ENCODE measurements at regions not wholly inside any gene's neighbourhood (a gene's known extent, or its start where the extent isn't known, plus 50 kb on each side); places are given as distances from the start of the nearest gene placed in this dataset.

DNA sequence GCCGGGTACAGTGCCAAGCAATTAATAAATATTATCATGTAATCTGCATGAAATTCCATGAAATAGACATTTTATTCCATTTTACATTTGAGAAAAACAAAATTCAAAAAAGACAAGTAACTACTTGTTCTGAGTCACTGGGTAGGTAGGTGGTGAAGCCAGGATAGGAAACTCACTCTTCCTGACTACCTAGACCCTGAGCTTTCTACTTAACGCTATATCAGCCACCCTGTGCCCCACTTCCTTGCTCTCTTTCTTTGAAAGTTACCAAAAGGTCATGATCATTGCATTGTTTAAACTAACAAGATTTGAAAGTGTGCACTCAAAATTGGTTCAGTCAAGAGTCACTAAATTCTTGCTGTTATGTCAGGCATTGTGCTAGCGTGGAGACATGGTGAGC, 235.7 kb downstream of the CD83 start:
- ChIA-PET POLR2A (no interaction called here), CTCF (interaction anchor here (0.7 kb wide), 1 partner anchor 53 kb away, joined by 3 read pairs; no protein-coding TSS in a partner anchor)

DNA sequence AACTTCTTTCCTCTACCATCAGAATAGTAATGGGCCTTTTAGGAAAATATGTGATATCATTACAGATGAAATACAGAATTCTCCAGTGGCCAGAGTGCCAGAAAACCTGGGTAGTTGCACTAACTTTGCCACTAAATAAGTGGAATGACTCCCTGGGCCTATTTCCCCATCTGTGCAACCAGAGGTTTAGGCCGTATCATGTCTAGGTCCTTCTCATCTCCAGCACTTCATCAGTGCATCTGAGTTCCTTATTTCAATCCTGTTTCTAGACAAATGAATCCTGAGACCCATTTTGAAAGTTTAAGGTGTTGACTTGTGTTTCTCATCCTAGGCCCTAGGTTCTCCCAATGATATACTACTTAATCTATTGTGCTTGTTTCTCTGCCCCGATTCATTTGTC, 236.2 kb downstream of the CD83 start:
- no peaks in the 10 kb centered on the region for H3K9me2 ChIP-seq
- no peaks in the 10 kb centered on the region for H3K36me3 ChIP-seq (replicated peaks in 1 of 2; ENCODE audit: control insufficient read depth in 1 of 2, insufficient read depth in 2 of 2, low read length in 1 of 2)
- ChIA-PET CTCF (no interaction called here), POLR2A (no interaction called here)
- no peak overlapping the region for H3K4me2 ChIP-seq
- H3F3A ChIP-seq (replicated peaks; ENCODE audit: insufficient read depth) = no peaks in the 10 kb centered on the region
- no peak overlapping the region for H2AFZ ChIP-seq (ENCODE audit: low read depth)
- H3K4me1 ChIP-seq (ENCODE audit: control insufficient read depth in 1 of 2, insufficient read depth in 2 of 2, low read depth in 1 of 2, low read length in 1 of 2) = no peaks in the 10 kb centered on the region
- H3K9ac ChIP-seq = no peak overlapping the region
- no peak overlapping the region for H3K27ac ChIP-seq (ENCODE audit: low read depth in 2 of 2, low read length in 1 of 2)
- no peaks in the 10 kb centered on the region for H3K9me3 ChIP-seq
- WGBS (ENCODE audit: low lambda C conversion rate) = 49% methylated on average over 2 of the region's 2 CpGs
- no peaks in the 10 kb centered on the region for H4K20me1 ChIP-seq (ENCODE audit: insufficient read depth)
- no peak overlapping the region for H3K4me3 ChIP-seq (ENCODE audit: low read depth in 2 of 2, low read length in 1 of 2)
- no peaks in the 10 kb centered on the region for H3K79me2 ChIP-seq (ENCODE audit: insufficient read depth)
- TF ChIP-seq YY1 (IDR thresholded peaks at IDR 0.05; ENCODE audit: low read depth) = no peak
- no peak for TF ChIP-seq NFIC (IDR thresholded peaks at IDR 0.05; ENCODE audit: borderline replicate concordance)
- TF ChIP-seq EP300 (IDR thresholded peaks at IDR 0.05; ENCODE audit: borderline replicate concordance in 1 of 2, low read depth in 1 of 2, low read length in 1 of 2) = no peak
- TF ChIP-seq GATA2 (CRISPR knock-in tag; IDR thresholded peaks at IDR 0.05) = no peak
- DNase-seq = no peak
- no peaks in the 10 kb centered on the region for H3K27me3 ChIP-seq (ENCODE audit: insufficient read depth)

More for the DNA sequence above, 235.7 kb downstream of the CD83 start:
- Histone ChIP-seq H3K4me3 (ENCODE audit: low read depth in 2 of 2, low read length in 1 of 2) (no peak overlapping the region), H3K4me1 (ENCODE audit: control insufficient read depth in 1 of 2, insufficient read depth in 2 of 2, low read depth in 1 of 2, low read length in 1 of 2) (no peaks in the 10 kb centered on the region), H3K27ac (ENCODE audit: low read depth in 2 of 2, low read length in 1 of 2) (no peak overlapping the region), H3K9me2 (no peaks in the 10 kb centered on the region), H3K4me2 (no peak overlapping the region), H2AFZ (ENCODE audit: low read depth) (no peak overlapping the region), H3K9ac (no peak overlapping the region), H3K27me3 (ENCODE audit: insufficient read depth) (no peaks in the 10 kb centered on the region), H3K9me3 (no peaks in the 10 kb centered on the region), H3K79me2 (ENCODE audit: insufficient read depth) (no peaks in the 10 kb centered on the region), H3F3A (replicated peaks; ENCODE audit: insufficient read depth) (no peaks in the 10 kb centered on the region), H4K20me1 (ENCODE audit: insufficient read depth) (no peaks in the 10 kb centered on the region), H3K36me3 (replicated peaks in 1 of 2; ENCODE audit: control insufficient read depth in 1 of 2, insufficient read depth in 2 of 2, low read length in 1 of 2) (no peaks in the 10 kb centered on the region)
- DNase-seq = no peak
- WGBS (ENCODE audit: low lambda C conversion rate) = 32% methylated on average over 3 of the region's 3 CpGs
- TF ChIP-seq RAD21 (IDR thresholded peaks at IDR 0.05; ENCODE audit: low read length) (no peak), FOXJ3 (CRISPR knock-in tag; IDR thresholded peaks at IDR 0.05) (no peak), GABPA (IDR thresholded peaks at IDR 0.05; ENCODE audit: low read depth) (no peak)

DNA sequence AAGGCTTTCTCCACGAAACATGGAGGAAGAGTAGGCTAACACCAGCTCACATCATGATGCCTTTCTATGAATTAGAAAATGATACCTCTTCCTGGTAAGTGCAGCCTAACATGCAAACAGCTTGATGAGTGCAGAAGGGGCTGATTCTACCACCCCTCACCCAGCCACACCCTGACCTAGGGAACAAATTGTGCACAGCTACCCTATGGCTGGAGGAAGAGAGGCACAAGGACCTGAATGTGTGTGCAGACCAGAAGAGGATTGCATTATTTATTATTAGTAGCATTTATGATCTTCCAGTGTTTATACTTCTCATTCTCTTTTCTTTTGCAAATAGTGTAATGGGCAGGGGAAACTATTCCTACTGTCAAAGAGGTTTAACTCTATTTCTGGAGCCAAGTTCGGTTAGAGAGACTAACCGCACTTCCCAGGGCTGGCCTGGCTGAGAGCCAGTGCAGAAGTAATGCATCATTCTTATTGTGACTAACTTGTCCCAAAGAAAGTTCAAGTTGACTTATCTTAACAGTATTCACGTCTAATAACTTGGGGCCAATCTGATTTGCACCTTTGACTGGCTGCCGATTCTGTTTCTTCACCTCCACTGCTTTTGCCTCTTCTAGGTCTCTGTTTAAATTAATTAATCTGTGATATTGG, 237.5 kb downstream of the CD83 start:
- Histone ChIP-seq H4K20me1 (ENCODE audit: insufficient read depth) (no peaks in the 10 kb centered on the region), H3K36me3 (replicated peaks in 1 of 2; ENCODE audit: control insufficient read depth in 1 of 2, insufficient read depth in 2 of 2, low read length in 1 of 2) (no peaks in the 10 kb centered on the region), H3K79me2 (ENCODE audit: insufficient read depth) (no peaks in the 10 kb centered on the region), H3K9me2 (no peaks in the 10 kb centered on the region), H3K4me3 (ENCODE audit: low read depth in 2 of 2, low read length in 1 of 2) (no peak overlapping the region), H3K4me1 (ENCODE audit: control insufficient read depth in 1 of 2, insufficient read depth in 2 of 2, low read depth in 1 of 2, low read length in 1 of 2) (no peaks in the 10 kb centered on the region), H3K4me2 (no peak overlapping the region), H3K27ac (ENCODE audit: low read depth in 2 of 2, low read length in 1 of 2) (no peak overlapping the region), H3F3A (replicated peaks; ENCODE audit: insufficient read depth) (no peaks in the 10 kb centered on the region), H3K27me3 (ENCODE audit: insufficient read depth) (no peaks in the 10 kb centered on the region), H3K9ac (no peak overlapping the region), H2AFZ (ENCODE audit: low read depth) (no peak overlapping the region), H3K9me3 (no peaks in the 10 kb centered on the region)
- TF ChIP-seq TAF1 (IDR thresholded peaks at IDR 0.05; ENCODE audit: borderline replicate concordance, low read depth, low read length) (no peak), MXI1 (IDR thresholded peaks at IDR 0.05; ENCODE audit: low read depth, low read length) (no peak), EZH2phosphoT487 (IDR thresholded peaks at IDR 0.05; ENCODE audit: borderline replicate concordance, low read depth) (no peak), GATA2 (CRISPR knock-in tag; IDR thresholded peaks at IDR 0.05) (no peak), EP300 (IDR thresholded peaks at IDR 0.05; ENCODE audit: borderline replicate concordance in 1 of 2, low read depth in 1 of 2, low read length in 1 of 2) (no peak), GABPA (IDR thresholded peaks at IDR 0.05; ENCODE audit: low read depth) (no peak)
- TF ChIP-seq, protein P1, sequence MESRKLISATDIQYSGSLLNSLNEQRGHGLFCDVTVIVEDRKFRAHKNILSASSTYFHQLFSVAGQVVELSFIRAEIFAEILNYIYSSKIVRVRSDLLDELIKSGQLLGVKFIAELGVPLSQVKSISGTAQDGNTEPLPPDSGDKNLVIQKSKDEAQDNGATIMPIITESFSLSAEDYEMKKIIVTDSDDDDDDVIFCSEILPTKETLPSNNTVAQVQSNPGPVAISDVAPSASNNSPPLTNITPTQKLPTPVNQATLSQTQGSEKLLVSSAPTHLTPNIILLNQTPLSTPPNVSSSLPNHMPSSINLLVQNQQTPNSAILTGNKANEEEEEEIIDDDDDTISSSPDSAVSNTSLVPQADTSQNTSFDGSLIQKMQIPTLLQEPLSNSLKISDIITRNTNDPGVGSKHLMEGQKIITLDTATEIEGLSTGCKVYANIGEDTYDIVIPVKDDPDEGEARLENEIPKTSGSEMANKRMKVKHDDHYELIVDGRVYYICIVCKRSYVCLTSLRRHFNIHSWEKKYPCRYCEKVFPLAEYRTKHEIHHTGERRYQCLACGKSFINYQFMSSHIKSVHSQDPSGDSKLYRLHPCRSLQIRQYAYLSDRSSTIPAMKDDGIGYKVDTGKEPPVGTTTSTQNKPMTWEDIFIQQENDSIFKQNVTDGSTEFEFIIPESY (IDR thresholded peaks at IDR 0.05; ENCODE audit: borderline replicate concordance, low read depth) = no peak
- ChIA-PET POLR2A (no interaction called here), CTCF (no interaction called here)
- no peak for DNase-seq
- WGBS (ENCODE audit: low lambda C conversion rate) = 51% methylated on average over 5 of the region's 5 CpGs

Data from SK-N-SH (cell line).